Suprapubic skin (tissue), 3 donors: ENCODE measurements at regions not wholly inside any gene's neighbourhood (a gene's known extent, or its start where the extent isn't known, plus 50 kb on each side); places are given as distances from the start of the nearest gene placed in this dataset.

ENCODE experiments used
- CTCF ChIP-seq, 2 donors: fragments of 200-600 bp in 1 of 2; fragments of 450-650 bp in 1 of 2; sonication (generic) in 1 of 2; IDR thresholded peaks; one replicate each; pipeline ENCODE4 v1.5.1; 2016 to 2019; ENCODE audit warnings: antibody characterized with exemption in 2 of 2, mild to moderate bottlenecking in 1 of 2, moderate library complexity in 1 of 2
- EP300 ChIP-seq: sonication (generic); formaldehyde crosslinking; IDR thresholded peaks from one replicate; pipeline ENCODE4 v1.6.1; 2017; ENCODE audit warnings: antibody characterized with exemption

DNA sequence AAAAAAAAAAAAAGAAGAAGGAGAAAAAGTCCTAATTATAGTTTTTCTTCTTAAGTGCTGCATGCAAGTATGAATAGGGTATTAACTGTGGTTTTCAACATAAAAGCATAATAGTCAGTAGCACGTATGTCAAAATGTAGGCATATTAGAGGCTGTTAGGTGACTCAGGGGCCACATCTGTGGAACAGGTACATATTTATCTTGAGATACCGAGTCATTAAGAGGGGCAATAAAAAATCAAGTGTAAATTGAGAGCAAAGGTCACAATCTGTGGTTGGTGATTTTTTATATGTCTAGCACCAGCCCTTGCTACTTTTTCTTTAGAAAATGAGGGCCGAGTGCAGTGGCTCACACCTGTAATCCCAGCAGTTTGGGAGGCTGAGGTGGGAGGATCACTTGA lies 1113.8 kb upstream of the RBFOX1 start:
- TF ChIP-seq EP300 (no peak), CTCF (IDR thresholded peaks at IDR 0.05) (no peak)
